HCT116 (cell line): ENCODE measurements at regions not wholly inside any gene's neighbourhood (a gene's known extent, or its start where the extent isn't known, plus 50 kb on each side); places are given as distances from the start of the nearest gene placed in this dataset.

Experiments used
- ATAC-seq: fragments of 200-7000 bp; cut with Tn5 transposase; 2 replicates; pipeline ENCODE4 v1.9.1; 2020; ENCODE audit warnings: mild to moderate bottlenecking, moderate library complexity
- BruUV-seq: library from RNA; stranded (reverse); fragments of 400-500 nt; replicated peaks from 2 replicates; lab custom pipeline; 2021; lab: Mats Ljungman, UMichigan
- CTCF ChIA-PET: fragments of 300-600 bp; sonication (Branson Sonifier 250); formaldehyde crosslinking; loops from one replicate; lab custom pipeline; 2021; ENCODE audit warnings: antibody characterized with exemption; lab: Charles Lee
- POLR2A ChIA-PET: fragments of 300-600, 350-600 bp; sonication (Branson Sonifier 250); formaldehyde crosslinking; loops from one replicate; lab custom pipeline; 2021; ENCODE audit warnings: antibody characterized with exemption; lab: Charles Lee
- RAD21 ChIA-PET, 2 experiments: fragments of 300-600 bp; sonication (Branson Sonifier 250); formaldehyde crosslinking; loops; one replicate each; lab custom pipeline; 2023; ENCODE audit warnings: low total read pairs in 2 of 2; ENCODE audit not compliant: uncharacterized antibody in 2 of 2, unreplicated experiment in 2 of 2, low non-redundant PET in 1 of 2; lab: Charles Lee
- DNase-seq: peaks from one replicate; pipeline ENCODE4 v3.0.0-alpha.2; 2010; ENCODE audit warnings: low read depth, low spot score
- H2AFZ ChIP-seq: fragments of 200-600 bp; shearing (Covaris generic), sonication (generic); 2 replicates; pipeline ENCODE4 v1.6.1; 2017; ENCODE audit warnings: low read depth, mixed run types, mixed read lengths, antibody characterized with exemption, low read length; ENCODE audit not compliant: poor library complexity, severe bottlenecking
- H3K27ac ChIP-seq: 2 replicates; pipeline ENCODE4 v1.5.1; 2012; ENCODE audit warnings: low read depth, low read length
- H3K27me3 ChIP-seq: fragments of 200-600 bp; sonication (generic); 2 replicates; pipeline ENCODE4 v1.6.1; 2016; ENCODE audit warnings: mixed run types, low read length, mixed read lengths; ENCODE audit not compliant: insufficient read depth
- H3K36me3 ChIP-seq, 2 experiments: fragments of 200-500 bp in 1 of 2; fragments of 200-600 bp in 1 of 2; sonication (Bioruptor generic) in 1 of 2; sonication (generic) in 1 of 2; 2 replicates each; pipeline versions ENCODE4 v1.5.1 to v1.6.1; 2014 to 2016; ENCODE audit warnings: low read length in 2 of 2, inconsistent platforms in 1 of 2, mixed read lengths in 1 of 2, mixed run types in 1 of 2; ENCODE audit not compliant: insufficient read depth in 2 of 2, control insufficient read depth in 1 of 2
- H3K4me1 ChIP-seq, 2 experiments: fragments of 200-600 bp in 1 of 2; sonication (generic) in 1 of 2; 2 replicates each; pipeline versions ENCODE4 v1.5.1 to v1.6.1; 2012 to 2017; ENCODE audit warnings: low read length in 2 of 2, inconsistent platforms in 1 of 2, mild to moderate bottlenecking in 1 of 2, mixed read lengths in 1 of 2, mixed run types in 1 of 2, moderate library complexity in 1 of 2; ENCODE audit not compliant: insufficient read depth in 2 of 2, control insufficient read depth in 1 of 2
- H3K4me2 ChIP-seq: fragments of 200-600 bp; sonication (generic); 2 replicates; pipeline ENCODE4 v1.6.1; 2017; ENCODE audit warnings: mixed run types, low read length, mixed read lengths
- H3K4me3 ChIP-seq, 2 experiments: fragments of 200-600 bp in 1 of 2; sonication (generic) in 1 of 2; replicated peaks in 1 of 2; 2 replicates each; pipeline ENCODE4 v1.5.1; 2011 to 2016; ENCODE audit warnings: low read length in 2 of 2, control low read depth in 1 of 2, low read depth in 1 of 2, mild to moderate bottlenecking in 1 of 2, mixed read lengths in 1 of 2, mixed run types in 1 of 2
- H3K79me2 ChIP-seq: fragments of 200-600 bp; sonication (generic); 2 replicates; pipeline ENCODE4 v1.6.1; 2017; ENCODE audit warnings: mild to moderate bottlenecking, mixed run types, low read length, moderate library complexity, mixed read lengths; ENCODE audit not compliant: insufficient read depth
- H3K9ac ChIP-seq: fragments of 200-600 bp; sonication (generic); 2 replicates; pipeline ENCODE4 v1.6.1; 2016; ENCODE audit warnings: low read length, mixed read lengths
- H3K9me2 ChIP-seq: fragments of 200-600 bp; sonication (generic), shearing (Covaris generic); 2 replicates; pipeline ENCODE4 v1.6.1; 2017; ENCODE audit warnings: mixed run types, mild to moderate bottlenecking, moderate library complexity; ENCODE audit not compliant: insufficient read depth
- H3K9me3 ChIP-seq, 2 experiments: fragments of 200-500 bp in 1 of 2; fragments of 200-600 bp in 1 of 2; sonication (Bioruptor generic) in 1 of 2; sonication (generic) in 1 of 2; 2 replicates each; pipeline ENCODE4 v1.6.1; 2014 to 2017; ENCODE audit warnings: low read length in 2 of 2, mixed read lengths in 2 of 2, inconsistent platforms in 1 of 2, low read depth in 1 of 2, mild to moderate bottlenecking in 1 of 2, mixed run types in 1 of 2, moderate library complexity in 1 of 2; ENCODE audit not compliant: control insufficient read depth in 1 of 2, insufficient read depth in 1 of 2
- H4K20me1 ChIP-seq: fragments of 200-600 bp; sonication (generic), shearing (Covaris generic); 2 replicates; pipeline ENCODE4 v1.6.1; 2017; ENCODE audit warnings: mixed run types, mild to moderate bottlenecking, moderate library complexity; ENCODE audit not compliant: insufficient read depth
- CBX3 ChIP-seq: IDR thresholded peaks from 2 replicates; pipeline ENCODE4 v1.6.1; 2012; ENCODE audit warnings: low read depth
- CEBPB ChIP-seq: IDR thresholded peaks from 2 replicates; pipeline ENCODE4 v1.6.1; 2012; ENCODE audit warnings: low read depth
- FOSL1 ChIP-seq: IDR thresholded peaks from 2 replicates; pipeline ENCODE4 v1.6.1; 2012; ENCODE audit warnings: low read depth
- SP1 ChIP-seq: IDR thresholded peaks from 2 replicates; pipeline ENCODE4 v1.6.1; 2012; ENCODE audit warnings: low read depth
- TCF7L2 ChIP-seq: IDR thresholded peaks from 2 replicates; pipeline ENCODE4 v1.7.0; 2011; ENCODE audit warnings: borderline replicate concordance, inconsistent platforms; ENCODE audit not compliant: insufficient read depth, insufficient read length; ENCODE audit errors: extremely low read depth
- YY1 ChIP-seq: IDR thresholded peaks from 2 replicates; pipeline ENCODE4 v1.6.1; 2011; ENCODE audit warnings: low read length, low read depth, moderate library complexity, mild to moderate bottlenecking; ENCODE audit not compliant: insufficient replicate concordance; ENCODE audit errors: extremely low read depth
- ZNF274 ChIP-seq: fragments of 200-500 bp; sonication (Bioruptor generic); IDR thresholded peaks from 2 replicates; pipeline ENCODE4 v1.6.1; 2014; ENCODE audit warnings: mild to moderate bottlenecking, low read depth, low read length, inconsistent platforms
- intact Hi-C: fragments of 100-400 bp; cut with micrococcal nuclease; formaldehyde crosslinking; loops from 2 replicates; pipeline ENCODE4 v1.10.0; 2022
- TF ChIP-seq, protein P1 (sequence below): IDR thresholded peaks from 2 replicates; pipeline ENCODE4 v1.6.1; 2012
- TF ChIP-seq, protein P2 (sequence below), 3 experiments: fragments of 200-600 bp in 1 of 3; sonication (generic) in 1 of 3; IDR thresholded peaks in 2 of 3; conservative IDR thresholded peaks in 1 of 3; 2 replicates each; pipeline ENCODE4 v1.5.1; 2012 to 2017; ENCODE audit warnings: low read depth in 2 of 3, low read length in 2 of 3, antibody characterized with exemption in 1 of 3, borderline replicate concordance in 1 of 3, control low read depth in 1 of 3, mild to moderate bottlenecking in 1 of 3, mixed read lengths in 1 of 3, mixed run types in 1 of 3, moderate library complexity in 1 of 3; ENCODE audit not compliant: insufficient read depth in 1 of 3

DNA sequence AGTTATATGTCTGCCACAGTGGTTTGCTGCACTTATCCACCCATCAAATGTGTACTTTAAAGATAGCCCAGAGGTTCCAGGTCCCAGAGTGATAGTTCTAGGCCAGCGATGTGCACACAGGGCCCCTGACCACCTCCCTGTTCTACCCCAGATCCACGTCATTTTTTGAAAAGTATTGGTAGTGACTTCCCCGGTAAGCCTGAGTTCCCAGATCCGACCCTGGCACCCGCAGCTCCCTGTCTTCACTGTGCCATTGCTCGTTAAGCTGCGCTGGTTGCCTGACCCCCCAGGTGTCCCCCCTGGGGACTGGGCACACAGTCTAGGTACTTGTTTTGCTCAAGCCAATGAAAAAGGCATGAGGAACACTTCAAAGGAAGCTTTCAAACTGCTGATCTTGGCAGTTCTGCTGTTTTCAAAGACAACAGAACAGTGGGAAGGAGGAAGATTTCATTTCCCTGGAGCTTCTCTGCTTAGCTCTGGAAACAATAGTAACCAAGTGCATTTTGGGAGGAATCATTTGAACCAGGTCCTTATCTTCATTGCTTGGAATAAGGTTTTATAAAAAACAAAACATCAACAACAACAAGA is 116.3 kb upstream of the TAB2 start:
- Histone ChIP-seq H3K9me2 (no peaks in the 10 kb centered on the region), H3K4me2 (no peak overlapping the region), H3K27ac (no peak overlapping the region), H3K9ac (no peak overlapping the region), H3K27me3 (no peaks in the 10 kb centered on the region), H3K79me2 (no peaks in the 10 kb centered on the region), H3K9me3 (0 out of 4 replicates have a peak, but pooled peaks cover 0 to 4% of the 10 kb centered on the region in 2 experiments), H4K20me1 (no peaks in the 10 kb centered on the region), H3K4me3 (no peak overlapping the region), H3K4me1 (no peaks in the 10 kb centered on the region), H3K36me3 (no peaks in the 10 kb centered on the region), H2AFZ (no peak overlapping the region)
- BruUV-seq: no TSS peak
- RAD21 ChIA-PET: no interaction called here
- intact Hi-C loops: no loop called here
- CTCF ChIA-PET: no interaction called here
- POLR2A ChIA-PET: no interaction called here
- DNase-seq: no peak
- ATAC-seq: no peak
- TF ChIP-seq SP1 (no peak), ZNF274 (no peak), YY1 (no peak), FOSL1 (no peak), TCF7L2 (no peak), CBX3 (no peak), CEBPB (no peak)
- TF ChIP-seq, protein P1, sequence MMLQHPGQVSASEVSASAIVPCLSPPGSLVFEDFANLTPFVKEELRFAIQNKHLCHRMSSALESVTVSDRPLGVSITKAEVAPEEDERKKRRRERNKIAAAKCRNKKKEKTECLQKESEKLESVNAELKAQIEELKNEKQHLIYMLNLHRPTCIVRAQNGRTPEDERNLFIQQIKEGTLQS: no peak
- TF ChIP-seq, protein P2, sequence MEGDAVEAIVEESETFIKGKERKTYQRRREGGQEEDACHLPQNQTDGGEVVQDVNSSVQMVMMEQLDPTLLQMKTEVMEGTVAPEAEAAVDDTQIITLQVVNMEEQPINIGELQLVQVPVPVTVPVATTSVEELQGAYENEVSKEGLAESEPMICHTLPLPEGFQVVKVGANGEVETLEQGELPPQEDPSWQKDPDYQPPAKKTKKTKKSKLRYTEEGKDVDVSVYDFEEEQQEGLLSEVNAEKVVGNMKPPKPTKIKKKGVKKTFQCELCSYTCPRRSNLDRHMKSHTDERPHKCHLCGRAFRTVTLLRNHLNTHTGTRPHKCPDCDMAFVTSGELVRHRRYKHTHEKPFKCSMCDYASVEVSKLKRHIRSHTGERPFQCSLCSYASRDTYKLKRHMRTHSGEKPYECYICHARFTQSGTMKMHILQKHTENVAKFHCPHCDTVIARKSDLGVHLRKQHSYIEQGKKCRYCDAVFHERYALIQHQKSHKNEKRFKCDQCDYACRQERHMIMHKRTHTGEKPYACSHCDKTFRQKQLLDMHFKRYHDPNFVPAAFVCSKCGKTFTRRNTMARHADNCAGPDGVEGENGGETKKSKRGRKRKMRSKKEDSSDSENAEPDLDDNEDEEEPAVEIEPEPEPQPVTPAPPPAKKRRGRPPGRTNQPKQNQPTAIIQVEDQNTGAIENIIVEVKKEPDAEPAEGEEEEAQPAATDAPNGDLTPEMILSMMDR (IDR thresholded peaks at IDR 0.05 in 2 of 3, conservative IDR thresholded peaks at IDR 0.05 in 1 of 3; ENCODE audit: borderline replicate concordance in 1 of 3, insufficient read depth in 1 of 3, low read depth in 2 of 3, low read length in 2 of 3): no peak
